ENCODE measurements at regions not wholly inside any gene's neighbourhood (a gene's known extent, or its start where the extent isn't known, plus 50 kb on each side); places are given as distances from the start of the nearest gene placed in this dataset.

DNA sequence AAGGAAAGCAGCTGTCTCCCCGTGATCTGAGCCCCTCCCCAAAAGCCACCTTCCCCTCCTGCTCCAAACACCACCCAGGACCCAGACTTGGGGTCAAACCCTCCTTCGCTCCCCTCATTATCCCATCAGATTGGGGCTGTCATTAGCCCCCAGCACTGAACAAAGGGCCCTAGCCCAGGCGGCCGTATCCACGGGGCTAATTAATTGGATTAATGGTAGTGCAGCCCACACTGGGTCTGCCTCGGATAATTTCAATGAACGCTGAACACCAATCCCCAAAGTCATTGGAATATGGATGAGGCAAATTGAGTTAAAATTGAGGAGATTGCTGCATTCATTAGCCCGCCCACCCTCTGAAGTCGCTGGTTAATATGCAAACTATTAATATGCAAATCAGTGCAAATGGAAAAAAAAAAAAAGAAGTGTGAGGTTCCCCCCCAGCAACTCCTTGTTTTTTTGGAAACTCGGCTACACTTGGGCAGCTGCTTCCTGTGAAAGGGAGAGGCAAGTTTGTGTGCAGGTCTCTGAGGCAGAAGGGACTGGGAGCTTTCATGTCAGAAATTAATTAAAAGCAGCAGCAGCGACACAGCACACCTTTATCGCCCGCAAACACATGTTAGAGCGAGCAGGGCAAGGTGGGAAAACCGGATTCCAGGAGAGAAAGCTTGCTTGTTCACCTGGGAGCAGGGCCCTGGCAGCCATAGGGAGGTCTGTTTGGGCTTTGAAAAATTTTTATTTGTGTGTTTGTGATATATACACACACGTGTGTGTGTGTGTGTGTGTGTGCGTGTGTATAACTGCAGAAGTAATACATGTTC, 517.8 kb downstream of the MIAT start:
- TF ChIP-seq, protein P1, sequence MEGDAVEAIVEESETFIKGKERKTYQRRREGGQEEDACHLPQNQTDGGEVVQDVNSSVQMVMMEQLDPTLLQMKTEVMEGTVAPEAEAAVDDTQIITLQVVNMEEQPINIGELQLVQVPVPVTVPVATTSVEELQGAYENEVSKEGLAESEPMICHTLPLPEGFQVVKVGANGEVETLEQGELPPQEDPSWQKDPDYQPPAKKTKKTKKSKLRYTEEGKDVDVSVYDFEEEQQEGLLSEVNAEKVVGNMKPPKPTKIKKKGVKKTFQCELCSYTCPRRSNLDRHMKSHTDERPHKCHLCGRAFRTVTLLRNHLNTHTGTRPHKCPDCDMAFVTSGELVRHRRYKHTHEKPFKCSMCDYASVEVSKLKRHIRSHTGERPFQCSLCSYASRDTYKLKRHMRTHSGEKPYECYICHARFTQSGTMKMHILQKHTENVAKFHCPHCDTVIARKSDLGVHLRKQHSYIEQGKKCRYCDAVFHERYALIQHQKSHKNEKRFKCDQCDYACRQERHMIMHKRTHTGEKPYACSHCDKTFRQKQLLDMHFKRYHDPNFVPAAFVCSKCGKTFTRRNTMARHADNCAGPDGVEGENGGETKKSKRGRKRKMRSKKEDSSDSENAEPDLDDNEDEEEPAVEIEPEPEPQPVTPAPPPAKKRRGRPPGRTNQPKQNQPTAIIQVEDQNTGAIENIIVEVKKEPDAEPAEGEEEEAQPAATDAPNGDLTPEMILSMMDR (conservative IDR thresholded peaks at IDR 0.05; ENCODE audit: low read depth, low read length): no peak
- no peak for TF ChIP-seq EZH2 (IDR thresholded peaks at IDR 0.05; ENCODE audit: borderline replicate concordance, low read depth, low read length, poor library complexity, severe bottlenecking)

All from A673 (cell line).